ENCODE measurements at regions not wholly inside any gene's neighbourhood (a gene's known extent, or its start where the extent isn't known, plus 50 kb on each side); places are given as distances from the start of the nearest gene placed in this dataset.

DNA sequence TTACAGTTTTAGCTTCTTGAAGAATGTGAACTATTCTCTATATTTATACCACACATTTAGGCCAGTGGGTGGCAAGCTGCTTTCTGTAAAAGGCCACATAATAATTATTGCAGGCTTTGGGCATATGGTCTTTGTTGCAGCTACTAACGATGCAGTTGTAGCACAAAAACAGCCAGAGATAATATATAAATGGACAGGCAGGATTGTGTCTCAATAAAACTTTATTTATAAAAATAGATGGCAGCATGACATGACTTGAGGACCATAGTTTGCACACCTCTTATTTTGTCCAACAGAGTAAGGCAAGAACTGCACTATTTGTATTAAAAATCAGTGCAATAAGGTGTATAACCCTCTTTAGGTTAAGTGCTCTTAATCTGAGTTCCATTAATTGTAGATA lies 415.0 kb downstream of the ANXA1 start:
- no peak for DNase-seq

DNA sequence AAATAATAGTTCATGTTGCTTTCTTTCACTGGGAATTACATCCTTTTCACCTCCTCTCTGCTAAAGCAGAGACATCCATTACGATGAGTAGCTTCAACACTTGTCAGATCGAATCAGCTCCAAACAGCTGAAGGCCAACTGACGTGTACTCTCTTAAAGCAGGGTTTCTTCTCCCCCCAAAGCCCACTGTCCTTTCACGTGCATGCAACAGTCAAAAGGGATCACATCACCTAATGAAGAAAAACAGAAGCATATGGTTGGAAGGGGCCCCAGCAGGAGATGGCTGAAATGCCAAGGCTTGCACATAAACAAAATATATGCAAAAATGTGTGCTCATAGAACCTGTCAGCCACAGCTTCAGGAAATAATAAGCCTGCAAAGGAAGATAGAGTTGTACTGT lies 421.6 kb downstream of the ANXA1 start:
- DNase-seq: no peak

DNA sequence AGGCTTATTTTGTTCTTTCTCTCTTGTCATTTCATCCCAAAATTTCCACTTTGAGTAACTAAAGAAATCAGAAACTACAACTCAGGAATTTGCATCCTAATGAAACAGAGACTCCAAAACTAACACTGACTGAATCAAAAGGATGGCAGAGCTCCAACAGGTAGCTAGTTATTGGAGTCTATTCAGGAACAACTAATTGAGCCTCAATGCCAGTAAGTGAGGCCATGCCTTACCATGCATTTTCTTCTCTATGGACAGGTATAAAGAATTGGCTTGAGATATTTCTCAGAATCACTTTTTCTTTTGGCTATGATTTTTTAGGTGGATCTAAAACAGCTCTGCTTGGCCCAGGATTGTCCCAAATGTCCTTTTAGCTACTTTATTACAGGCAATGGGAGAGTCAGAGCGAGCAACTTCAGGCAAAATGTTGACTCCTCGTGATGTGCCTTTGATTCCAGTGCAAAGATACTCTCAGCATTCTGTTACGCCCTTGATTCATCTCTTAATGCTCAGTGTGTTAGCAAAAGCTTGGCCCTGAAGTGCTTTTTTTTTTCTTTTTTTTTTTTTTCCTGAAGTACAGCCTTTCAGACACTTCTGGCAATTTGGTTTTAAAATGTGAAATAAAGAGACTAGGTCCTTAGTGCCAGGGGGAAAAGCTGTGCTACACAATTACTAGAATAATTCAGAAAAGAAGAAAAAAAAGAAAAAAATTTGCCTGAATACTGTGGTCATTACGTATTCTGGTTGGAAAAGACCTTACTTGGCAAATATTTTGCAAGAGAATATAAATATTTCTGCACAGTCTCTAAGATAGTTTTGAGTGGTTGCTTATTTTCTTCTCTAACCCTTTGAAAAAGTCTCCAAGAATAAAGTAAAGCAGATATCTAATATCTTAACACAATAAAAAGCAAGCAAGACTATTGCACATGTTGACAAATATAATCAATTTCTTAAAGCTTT lies 423.7 kb downstream of the ANXA1 start:
- DNase-seq: no peak

DNA sequence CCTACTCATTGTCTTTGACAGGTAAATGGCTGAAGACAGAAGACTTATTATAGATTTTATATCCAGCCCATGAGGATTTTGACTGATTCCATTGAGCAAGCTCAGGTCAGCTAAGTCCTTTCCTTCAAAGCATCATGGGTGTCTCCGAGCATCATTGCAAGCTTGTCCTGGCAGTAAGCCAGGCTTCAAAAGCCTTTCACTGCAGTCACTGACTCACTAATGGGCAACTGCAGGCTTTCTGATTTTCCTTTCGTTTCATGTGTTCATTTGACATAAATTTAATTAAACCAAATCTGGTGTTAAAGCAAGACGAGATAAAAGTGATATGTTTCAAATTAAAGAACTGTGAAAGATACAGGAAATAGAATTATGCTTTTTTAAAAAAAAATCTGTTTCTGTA lies 426.2 kb downstream of the ANXA1 start:
- no peak for DNase-seq

DNA sequence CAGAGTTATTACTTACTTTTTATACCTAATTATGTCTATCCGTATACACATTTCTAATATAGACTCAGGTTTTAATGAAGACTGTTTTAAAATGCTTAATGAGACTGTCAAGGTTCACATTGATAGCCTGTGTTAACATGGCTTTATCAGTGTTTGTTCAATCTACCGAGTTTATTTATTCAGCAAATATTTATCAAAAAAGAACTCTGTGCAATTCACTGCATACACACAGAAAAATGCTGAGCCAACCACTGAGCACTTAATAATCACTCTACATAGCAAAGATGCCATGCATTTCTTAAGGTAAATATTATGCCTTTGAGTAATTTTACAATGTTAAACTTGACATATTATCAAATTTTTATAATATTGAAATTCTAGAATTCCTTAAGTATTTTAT lies 428.2 kb downstream of the ANXA1 start:
- DNase-seq: no peak

DNA sequence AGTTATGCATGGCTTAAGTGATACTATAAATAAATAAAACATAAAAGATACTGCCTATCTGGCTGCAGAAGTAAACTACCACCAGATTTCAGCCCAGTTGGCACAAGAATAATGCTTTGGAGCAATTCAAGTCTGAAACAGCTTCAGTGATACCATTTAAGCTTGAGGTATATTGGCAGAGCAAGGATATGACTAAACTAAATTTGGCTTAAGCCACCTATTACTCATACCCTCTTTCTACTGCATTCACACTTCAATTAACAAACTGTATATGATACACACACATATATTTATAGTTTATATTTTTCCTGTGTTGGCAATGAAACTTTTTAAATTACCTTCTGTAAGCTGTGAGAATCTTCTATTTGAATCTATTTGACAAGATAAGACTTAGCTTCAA lies 431.9 kb downstream of the ANXA1 start:
- no peak for DNase-seq

DNA sequence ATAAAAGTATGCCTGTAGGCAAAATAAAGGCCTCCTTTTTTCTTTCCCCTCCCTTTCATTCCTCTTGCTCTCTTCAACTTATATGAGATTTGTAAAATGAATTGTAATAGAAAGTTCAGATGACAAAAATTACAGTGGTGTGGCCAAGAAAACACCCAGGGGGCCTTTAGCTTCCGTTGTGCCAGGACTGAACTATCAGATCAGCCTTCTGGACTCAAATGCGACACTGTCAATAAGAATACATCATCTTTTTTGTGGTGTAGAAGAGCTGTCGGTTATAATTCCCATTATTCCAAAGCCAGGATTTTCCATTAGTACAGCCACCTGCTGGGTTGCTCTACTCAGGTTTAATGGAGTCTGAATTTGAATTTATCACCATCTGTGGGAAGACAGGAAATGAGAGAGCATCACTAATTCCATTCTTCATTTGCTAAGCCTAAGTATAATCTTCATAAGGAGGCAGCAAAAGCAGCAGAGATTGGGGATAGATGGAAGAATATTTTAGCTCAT lies 443.4 kb downstream of the ANXA1 start:
- DNase-seq: no peak

DNA sequence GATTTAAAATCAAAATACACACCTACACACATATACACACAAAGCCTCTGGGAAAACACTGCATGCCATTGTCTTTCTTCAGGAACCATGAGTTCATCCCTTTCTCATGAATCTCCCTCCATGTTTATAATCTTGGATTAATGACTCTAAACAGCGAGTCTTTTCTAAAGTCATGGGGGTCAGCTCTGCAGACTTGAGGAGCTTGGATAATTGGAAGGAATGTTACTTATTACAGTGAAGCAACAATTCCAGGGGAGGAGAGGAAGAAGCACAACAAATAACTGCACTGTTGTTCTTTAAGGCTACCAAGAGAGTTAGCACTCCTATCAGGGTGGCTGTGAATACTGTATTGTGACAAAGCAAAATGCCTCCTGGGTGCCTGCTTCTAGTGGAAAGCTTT lies 444.7 kb downstream of the ANXA1 start:
- DNase-seq: no peak

DNA sequence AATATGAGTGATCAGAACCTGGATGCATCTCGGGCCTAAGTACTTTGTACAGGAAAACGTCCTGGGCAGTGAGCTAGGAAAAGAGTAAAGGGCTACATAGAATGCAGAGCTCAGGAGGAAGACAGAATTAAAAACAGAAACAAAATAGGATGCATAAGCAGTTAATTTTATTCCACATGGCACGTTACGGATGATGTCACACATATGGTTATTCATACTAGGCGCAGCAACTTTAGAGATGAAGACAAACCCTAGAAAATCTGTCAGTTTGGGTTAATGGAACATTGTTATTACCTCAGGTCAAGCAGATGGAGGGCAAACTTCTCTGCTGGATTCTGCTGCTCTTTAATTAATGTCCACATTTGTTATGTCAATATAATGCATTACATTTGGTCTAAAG lies 445.4 kb downstream of the ANXA1 start:
- DNase-seq: no peak

DNA sequence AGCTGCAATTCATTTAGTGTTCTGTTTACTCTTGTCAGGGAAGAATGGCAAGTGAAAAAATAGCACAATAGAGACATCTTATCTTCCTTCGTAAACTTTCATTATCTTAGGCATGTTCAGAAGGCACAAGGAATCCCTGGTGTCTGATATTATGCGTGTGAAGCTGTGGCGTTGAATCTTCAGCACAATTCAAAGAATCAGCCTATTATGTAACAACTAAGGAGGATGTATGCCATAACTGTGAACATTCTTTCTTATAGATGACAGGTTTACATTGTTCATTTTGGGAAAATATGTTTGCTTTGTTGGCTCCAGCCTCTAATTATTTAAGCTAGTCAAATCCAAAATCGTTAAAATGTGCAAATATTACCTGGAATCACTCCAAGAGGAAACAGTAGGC lies 446.1 kb downstream of the ANXA1 start:
- DNase-seq: no peak

DNA sequence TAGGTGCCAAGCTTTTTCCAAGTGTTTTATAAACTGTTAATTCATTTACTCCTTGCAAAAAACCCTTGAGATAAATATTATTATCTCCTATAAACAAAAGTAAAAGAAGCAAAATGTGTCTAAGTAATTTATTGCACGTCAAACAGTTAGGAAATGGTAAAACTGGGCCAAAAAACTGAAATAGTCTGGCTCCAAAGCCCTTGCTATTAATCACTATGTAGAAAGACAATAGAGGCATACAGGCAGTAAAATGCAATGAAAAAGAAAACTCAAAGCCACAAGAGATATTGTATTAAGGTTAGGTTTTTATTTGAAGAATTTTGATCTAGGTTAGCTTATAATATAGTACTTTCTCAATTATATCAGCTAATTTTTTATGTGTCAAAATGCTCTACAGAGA lies 457.7 kb downstream of the ANXA1 start:
- DNase-seq: no peak

DNA sequence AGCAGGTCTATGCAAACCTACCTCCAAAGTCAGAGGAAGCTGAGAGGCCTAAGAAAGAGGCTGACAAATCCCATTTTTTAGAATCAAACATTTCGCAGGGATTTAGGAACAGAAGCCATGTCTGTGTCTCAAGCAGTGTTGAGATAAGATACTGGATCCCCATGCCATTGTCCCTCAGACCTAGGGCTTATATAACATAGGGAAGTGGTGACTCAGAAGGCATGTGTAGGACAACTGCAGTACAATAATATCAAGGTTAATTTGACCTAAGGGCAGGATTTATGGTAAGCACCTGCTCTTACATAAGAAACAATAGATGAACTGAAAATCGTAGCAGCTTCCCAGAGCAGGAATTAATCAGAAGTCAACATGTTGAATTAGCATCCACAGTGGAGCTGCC lies 459.4 kb downstream of the ANXA1 start:
- no peak for DNase-seq

DNA sequence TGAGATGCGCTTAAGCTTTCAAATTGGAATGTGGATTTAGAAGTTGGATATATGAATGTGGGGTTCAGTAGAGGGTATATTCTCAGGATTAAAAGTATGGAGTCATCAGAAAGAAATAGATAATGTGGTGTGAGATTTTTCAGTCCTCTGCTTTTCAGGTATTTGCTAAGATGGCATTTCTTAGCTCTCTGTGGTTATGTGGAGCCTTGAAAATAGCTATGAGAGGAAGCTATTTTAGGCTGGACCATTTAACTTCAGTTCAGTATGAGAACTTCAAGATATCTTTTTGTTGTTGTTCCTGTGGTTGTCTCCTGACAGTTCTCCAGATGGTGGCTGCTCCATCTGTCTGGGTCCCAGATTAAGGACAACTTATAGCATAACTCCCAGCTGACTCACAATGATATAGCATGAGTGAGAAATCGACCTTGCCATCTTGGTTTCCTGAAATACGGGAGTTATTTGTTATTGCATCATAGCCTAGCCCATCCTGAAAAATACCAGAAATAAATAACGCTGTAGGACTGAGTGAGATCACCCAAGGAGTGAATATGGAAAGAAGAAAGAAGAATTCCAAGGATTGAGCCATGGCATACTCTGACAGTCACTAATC lies 461.5 kb downstream of the ANXA1 start:
- DNase-seq: no peak

DNA sequence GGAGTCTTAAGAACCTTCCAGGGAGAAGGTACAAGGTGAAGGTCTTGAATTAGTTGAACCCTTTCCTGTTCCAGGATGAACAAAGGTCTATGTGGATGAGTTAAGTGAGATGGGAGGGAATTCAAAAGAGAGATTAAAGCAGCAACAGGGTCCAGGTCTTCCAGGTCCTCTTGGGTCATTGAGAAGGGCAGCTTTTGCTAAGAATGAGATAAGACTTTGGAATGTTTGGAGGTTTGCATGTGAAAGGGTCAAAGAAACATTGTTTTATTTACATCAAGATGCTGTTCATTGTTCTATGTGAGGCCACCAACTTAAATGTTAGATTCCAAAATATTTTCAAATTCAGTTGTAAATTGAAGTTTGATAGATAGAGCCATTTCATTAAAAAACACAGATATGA lies 463.9 kb downstream of the ANXA1 start:
- no peak for DNase-seq

DNA sequence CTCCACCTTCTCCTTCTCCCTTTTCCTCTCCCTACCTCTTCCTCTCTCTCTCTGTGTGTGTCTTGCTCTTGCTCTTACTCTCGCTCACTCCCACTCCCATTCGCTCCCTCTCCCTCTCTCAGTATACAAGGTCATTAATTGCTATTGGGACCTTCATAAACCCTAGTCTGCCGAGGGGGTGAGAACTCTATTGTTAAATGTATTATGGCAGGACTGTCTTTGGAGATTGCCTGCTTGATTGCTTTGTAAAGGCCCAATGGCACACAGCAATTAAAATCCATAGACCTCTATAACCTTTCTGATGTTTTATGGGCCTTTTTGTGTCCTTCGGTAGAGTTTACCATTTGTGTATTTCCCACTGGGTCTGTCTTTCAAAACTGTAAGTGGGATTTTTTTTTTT lies 465.9 kb downstream of the ANXA1 start:
- no peak for DNase-seq

DNA sequence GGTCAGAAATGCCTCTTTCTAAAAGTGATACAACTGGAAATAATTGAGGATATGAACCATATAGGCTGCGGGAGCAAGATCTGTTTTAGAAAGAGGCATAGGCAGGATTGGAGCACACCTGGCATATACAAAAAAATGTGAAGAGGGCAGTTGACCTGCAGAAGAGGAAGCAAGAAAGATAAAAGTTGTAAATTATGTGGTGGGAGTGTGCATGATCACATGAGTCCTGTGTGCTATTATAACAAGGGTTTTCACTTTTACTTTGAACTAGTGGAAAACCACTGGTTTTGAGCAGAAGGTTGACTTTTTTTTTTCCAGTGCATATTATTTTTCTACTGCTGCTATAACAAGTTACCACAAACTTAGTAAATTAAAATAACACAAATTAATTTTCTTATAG lies 489.3 kb downstream of the ANXA1 start:
- no peak for DNase-seq

DNA sequence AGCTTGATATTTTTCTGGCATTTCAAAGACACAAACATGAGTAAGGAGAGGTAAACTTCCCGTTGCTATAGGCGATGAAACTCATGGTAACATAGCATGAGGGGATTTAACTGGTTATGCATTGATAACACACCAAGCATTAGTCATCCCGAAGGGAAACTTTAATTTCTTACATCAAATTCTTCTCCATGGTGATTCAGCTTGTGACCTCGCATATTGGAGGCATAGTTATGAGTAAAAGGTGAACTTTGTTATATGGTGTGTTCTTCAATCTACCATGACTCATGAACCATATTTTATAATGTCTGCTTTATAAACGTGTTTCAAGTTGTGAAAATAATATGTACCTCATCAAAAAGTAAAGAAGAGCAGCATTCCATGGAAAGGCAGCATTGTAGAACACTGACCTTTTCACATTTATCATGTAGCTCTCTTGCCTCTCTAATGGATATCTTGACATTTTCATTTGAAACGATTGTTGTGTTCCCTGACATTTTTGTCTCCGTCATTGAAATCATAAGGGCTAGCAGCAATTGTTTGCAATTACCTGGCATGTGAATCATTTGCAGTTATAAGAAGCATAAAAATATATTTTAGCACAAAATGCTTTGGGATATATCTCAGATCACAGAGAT lies 491.8 kb downstream of the ANXA1 start:
- no peak for DNase-seq

DNA sequence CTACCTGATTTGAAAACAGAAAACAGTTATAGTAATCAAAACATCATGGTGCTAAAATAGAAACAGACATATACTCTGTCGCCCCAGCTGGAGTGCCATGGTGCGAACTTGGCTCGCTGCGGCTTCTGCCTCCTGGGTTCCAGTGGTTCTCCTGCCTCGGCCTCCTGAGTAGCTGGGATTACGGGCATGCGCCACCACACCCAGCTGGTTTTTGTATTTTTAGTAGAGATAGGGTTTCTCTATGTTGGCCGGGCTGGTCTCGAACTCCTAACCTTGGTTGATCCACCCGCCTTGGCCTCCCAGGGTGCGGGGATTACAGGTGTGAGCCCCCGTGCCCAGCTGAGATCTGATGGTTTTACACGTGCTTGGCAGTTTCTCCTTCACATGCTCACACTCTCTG lies 495.9 kb downstream of the ANXA1 start:
- DNase-seq: no peak

DNA sequence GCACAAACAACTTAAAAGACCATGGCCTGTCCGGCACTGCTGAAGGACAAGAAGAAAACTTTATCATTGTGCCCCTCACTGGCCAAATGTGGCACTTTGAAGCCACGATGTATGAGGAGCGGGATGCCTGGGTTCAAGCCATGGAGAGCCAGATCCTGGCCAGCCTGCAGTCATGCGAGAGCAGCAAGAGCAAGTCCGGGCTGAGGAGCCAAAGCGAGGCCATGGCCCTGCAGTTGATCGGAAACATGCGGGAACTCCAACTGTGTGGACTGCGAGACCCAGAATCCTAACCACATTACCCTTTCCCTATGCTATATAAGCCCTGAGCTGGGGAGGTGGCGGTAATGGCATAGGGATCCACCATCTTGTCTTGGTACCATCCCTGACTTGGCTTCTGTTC lies 497.9 kb downstream of the ANXA1 start:
- no peak for DNase-seq

DNA sequence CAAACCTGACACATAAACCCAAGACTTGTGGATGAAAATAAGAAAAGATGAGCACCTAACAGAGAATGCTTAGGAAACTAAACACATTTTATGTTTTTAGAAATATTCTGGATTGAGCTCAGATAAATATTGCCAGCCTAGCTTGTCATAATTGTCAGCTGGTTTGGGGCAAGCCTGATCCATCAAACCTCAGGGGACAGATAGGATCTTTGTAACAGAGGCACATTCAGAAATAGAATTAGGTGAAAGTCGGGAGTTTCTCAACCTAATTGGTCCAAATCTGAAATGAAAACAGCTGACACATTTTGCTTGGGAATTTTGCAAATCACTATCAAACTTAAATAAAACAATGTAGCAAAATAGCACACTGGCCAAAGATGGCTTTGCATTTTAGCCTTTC lies 503.7 kb downstream of the ANXA1 start:
- no peak for DNase-seq

DNA sequence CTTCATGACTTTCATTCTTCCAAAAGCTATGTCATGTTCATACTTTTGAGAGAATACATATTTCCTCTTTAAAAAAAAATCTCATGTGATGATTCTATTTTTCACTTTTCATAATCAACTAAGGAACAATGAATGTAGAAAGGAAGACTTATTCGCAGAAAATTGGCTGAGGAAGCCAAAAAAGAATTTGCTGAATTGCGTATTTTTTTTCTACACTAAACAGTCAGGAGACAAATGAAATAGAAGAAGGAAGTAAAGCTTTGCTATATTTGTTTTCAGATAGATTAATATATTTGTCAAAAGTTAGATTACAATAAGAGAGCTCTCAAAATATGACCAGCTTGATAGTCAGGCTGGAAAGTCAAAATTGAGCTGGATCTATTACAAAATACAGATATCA lies 504.2 kb downstream of the ANXA1 start:
- no peak for DNase-seq

DNA sequence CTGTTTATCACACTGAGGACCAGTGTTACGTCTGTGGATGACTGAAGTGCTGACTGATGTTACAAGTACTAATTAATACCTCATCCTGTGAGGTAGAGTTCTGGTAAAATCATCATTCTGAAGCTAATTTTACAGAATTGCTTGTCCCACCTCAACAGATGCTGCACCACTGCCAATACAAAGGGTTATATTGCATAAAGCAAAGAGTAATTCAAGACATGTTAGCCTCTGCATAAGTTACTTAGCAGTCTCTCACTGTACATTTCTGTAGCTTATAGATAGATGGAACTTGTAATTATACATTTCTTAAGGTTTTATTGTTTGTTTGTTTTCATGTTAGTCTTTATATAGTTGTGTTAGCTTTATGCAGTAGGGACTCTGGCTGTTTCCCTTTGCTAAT lies 513.6 kb downstream of the ANXA1 start:
- no peak for DNase-seq

DNA sequence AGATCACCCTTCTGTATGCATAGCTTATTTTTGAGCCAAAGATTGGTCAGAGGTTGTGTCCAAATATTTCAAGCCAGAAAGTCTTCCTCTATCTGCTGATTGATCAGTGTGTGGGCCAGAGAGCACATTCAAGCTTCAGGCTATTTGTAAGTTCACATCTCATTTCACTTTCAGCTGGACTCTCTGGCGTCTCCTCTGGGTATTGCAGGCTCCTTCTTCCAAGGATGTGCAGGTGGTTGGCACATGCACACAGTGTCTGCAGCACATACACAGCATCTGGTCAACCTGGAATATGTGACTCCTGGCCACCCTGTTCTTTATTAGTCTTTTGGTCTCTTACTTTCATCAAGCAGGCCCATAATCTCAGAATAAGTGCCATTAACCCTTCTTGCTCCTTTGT lies 516.1 kb downstream of the ANXA1 start:
- DNase-seq: no peak

DNA sequence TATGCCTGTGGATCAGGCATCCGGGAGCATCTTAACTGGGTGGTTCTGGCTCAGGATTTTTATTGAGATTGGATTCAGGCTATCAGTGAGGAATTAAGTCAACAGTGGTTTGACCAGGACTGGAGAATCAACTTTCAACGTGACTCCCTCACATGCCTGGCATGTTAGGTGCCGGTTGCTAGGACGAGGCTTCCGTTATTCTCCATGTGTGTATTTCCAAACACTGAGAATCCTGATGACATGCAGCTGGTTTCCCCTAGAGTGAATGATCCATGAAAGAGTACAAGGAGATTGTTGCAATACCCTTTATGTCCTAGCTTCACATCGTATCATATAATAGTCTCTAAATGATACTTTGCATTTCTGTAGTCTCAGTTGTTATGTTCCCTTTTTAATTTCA lies 529.2 kb downstream of the ANXA1 start:
- DNase-seq: no peak

All from activated gamma-delta T cell treated with Interleukin-2 at 50 U/mL for 16 hours (primary cell).